ENCODE measurements at regions not wholly inside any gene's neighbourhood (a gene's known extent, or its start where the extent isn't known, plus 50 kb on each side); places are given as distances from the start of the nearest gene placed in this dataset.

DNA sequence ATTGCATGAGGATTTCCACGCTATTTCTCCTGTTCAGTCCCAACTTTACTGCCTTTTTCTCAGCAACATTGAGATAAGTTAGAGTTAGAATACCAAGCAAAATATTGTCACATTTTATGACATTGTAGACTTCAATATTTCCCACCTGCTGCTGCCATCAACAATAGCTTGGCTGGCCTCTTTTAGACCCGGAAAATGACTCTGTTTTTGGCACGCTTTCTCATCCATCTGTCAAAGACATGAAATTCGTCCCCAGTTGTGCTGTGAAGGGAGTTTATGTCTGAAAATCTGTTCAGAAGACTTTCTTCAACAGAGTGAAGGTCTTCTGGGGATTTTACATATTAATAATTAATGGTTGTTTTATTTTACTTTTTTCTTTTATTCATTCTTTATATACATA, 857.3 kb downstream of the FRK start:
- TF ChIP-seq ETS1 (IDR thresholded peaks at IDR 0.05): no peak
- TF ChIP-seq, protein P1, sequence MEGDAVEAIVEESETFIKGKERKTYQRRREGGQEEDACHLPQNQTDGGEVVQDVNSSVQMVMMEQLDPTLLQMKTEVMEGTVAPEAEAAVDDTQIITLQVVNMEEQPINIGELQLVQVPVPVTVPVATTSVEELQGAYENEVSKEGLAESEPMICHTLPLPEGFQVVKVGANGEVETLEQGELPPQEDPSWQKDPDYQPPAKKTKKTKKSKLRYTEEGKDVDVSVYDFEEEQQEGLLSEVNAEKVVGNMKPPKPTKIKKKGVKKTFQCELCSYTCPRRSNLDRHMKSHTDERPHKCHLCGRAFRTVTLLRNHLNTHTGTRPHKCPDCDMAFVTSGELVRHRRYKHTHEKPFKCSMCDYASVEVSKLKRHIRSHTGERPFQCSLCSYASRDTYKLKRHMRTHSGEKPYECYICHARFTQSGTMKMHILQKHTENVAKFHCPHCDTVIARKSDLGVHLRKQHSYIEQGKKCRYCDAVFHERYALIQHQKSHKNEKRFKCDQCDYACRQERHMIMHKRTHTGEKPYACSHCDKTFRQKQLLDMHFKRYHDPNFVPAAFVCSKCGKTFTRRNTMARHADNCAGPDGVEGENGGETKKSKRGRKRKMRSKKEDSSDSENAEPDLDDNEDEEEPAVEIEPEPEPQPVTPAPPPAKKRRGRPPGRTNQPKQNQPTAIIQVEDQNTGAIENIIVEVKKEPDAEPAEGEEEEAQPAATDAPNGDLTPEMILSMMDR (conservative IDR thresholded peaks at IDR 0.05; ENCODE audit: low read depth in 2 of 2): no peak
- TF ChIP-seq EZH2 (IDR thresholded peaks at IDR 0.05; ENCODE audit: low read depth, unreplicated experiment): no peak
- TF ChIP-seq EZH2phosphoT487 (IDR thresholded peaks at IDR 0.05; ENCODE audit: unreplicated experiment): no peak
- TF ChIP-seq POLR2AphosphoS5 (IDR thresholded peaks at IDR 0.05; ENCODE audit: low read depth): no peak
- TF ChIP-seq CREB1 (CRISPR knock-in tag; IDR thresholded peaks at IDR 0.05; ENCODE audit: low read depth): no peak
- no peak for TF ChIP-seq STAT1 (IDR thresholded peaks at IDR 0.05; ENCODE audit: unreplicated experiment)
- TF ChIP-seq JUNB (IDR thresholded peaks at IDR 0.05; ENCODE audit: unreplicated experiment): no peak
- no peak for TF ChIP-seq REST (IDR thresholded peaks at IDR 0.05; ENCODE audit: unreplicated experiment)

Data from GM23338 (cell line).